HepG2 (cell line): ENCODE measurements at regions not wholly inside any gene's neighbourhood (a gene's known extent, or its start where the extent isn't known, plus 50 kb on each side); places are given as distances from the start of the nearest gene placed in this dataset.

ENCODE experiments used
- ATAC-seq: fragments of 200-7000 bp; cut with Tn5 transposase; 3 replicates; pipeline ENCODE4 v1.9.1; 2020; ENCODE audit warnings: mild to moderate bottlenecking, moderate library complexity
- BruUV-seq: library from RNA; stranded (reverse); fragments of 400-500 nt; replicated peaks from 2 replicates; lab custom pipeline; 2021; lab: Mats Ljungman, UMichigan
- CTCF ChIA-PET: fragments of 300-600 bp; formaldehyde crosslinking; extraction: SDS; loops from one replicate; lab custom pipeline; 2021; ENCODE audit warnings: low total read pairs, inconsistent platforms, low intra/inter-chr PET ratio; lab: Yijun Ruan, JAX
- POLR2A ChIA-PET: fragments of 350-600 bp; sonication (Branson Sonifier 250); formaldehyde crosslinking; loops from one replicate; lab custom pipeline; 2020; ENCODE audit warnings: antibody characterized with exemption, inconsistent platforms; lab: Yijun Ruan, JAX
- DNase-seq: peaks from one replicate; pipeline ENCODE4 v3.0.0-alpha.2; 2015; ENCODE audit warnings: low spot score
- FAIRE-seq: peaks from 3 replicates; lab custom pipeline; 2011; peaks lifted over from hg19 to GRCh38; lab: Jason Lieb, UNC
- H2AFZ ChIP-seq: one replicate; pipeline ENCODE4 v1.6.1; 2011; ENCODE audit warnings: low read length, inconsistent platforms
- H3K27ac ChIP-seq: fragments of 300-600 bp; 3 replicates; pipeline ENCODE4 v1.8.0; 2011; ENCODE audit warnings: mixed run types, mild to moderate bottlenecking, mixed read lengths, low read length, inconsistent platforms; ENCODE audit not compliant: insufficient read depth; ENCODE audit errors: extremely low read length
- H3K27me3 ChIP-seq, 2 experiments: fragments of 200-600 bp in 1 of 2; 2 replicates in 1 of 2; 3 replicates in 1 of 2; pipeline versions ENCODE4 v1.6.0 to v1.8.0; 2011; ENCODE audit warnings: low read length in 2 of 2, mild to moderate bottlenecking in 2 of 2, moderate library complexity in 2 of 2, inconsistent platforms in 1 of 2; ENCODE audit not compliant: insufficient read depth in 2 of 2, control insufficient read depth in 1 of 2
- H3K36me3 ChIP-seq, 2 experiments: fragments of 200-600 bp in 1 of 2; replicated peaks in 1 of 2; 2 replicates in 1 of 2; 3 replicates in 1 of 2; pipeline versions ENCODE4 v1.5.1 to v1.8.0; 2011; ENCODE audit warnings: low read length in 2 of 2, inconsistent platforms in 1 of 2; ENCODE audit not compliant: insufficient read depth in 2 of 2, control insufficient read depth in 1 of 2
- H3K4me1 ChIP-seq: 2 replicates; pipeline ENCODE4 v1.5.1; 2012; ENCODE audit warnings: low read length, inconsistent platforms; ENCODE audit not compliant: insufficient read depth
- H3K4me2 ChIP-seq: 2 replicates; pipeline ENCODE4 v1.6.0; 2011; ENCODE audit warnings: low read depth, low read length, inconsistent platforms
- H3K4me3 ChIP-seq, 3 experiments: fragments of 200-600 bp in 1 of 3; sonication (generic), shearing (Covaris generic) in 1 of 3; replicated peaks in 1 of 3; 2 replicates each; pipeline ENCODE4 v1.5.1; 2011 to 2016; ENCODE audit warnings: low read length in 3 of 3, inconsistent platforms in 2 of 3, low read depth in 2 of 3, mild to moderate bottlenecking in 2 of 3, control low read depth in 1 of 3, mixed read lengths in 1 of 3; ENCODE audit not compliant: insufficient read depth in 1 of 3
- H3K79me2 ChIP-seq: one replicate; pipeline ENCODE4 v1.6.1; 2011; ENCODE audit warnings: low read length, inconsistent platforms; ENCODE audit not compliant: insufficient read depth
- H3K9ac ChIP-seq: 2 replicates; pipeline ENCODE4 v1.6.0; 2011; ENCODE audit warnings: mild to moderate bottlenecking, low read depth, low read length, inconsistent platforms; ENCODE audit not compliant: insufficient read depth
- H3K9me3 ChIP-seq: 2 replicates; pipeline ENCODE4 v1.5.1; 2012; ENCODE audit warnings: mild to moderate bottlenecking, low read length
- H4K20me1 ChIP-seq: 2 replicates; pipeline ENCODE4 v1.6.0; 2011; ENCODE audit warnings: inconsistent platforms, mild to moderate bottlenecking, low read length, moderate library complexity; ENCODE audit not compliant: insufficient read depth
- ATF7 ChIP-seq, 2 experiments: fragments of 450-650 bp in 1 of 2; sonication (generic) in 1 of 2; formaldehyde crosslinking in 1 of 2; IDR thresholded peaks; 2 replicates each; pipeline versions ENCODE4 v1.4.0 to v1.6.1; 2016 to 2020; ENCODE audit warnings: antibody characterized with exemption in 1 of 2, mild to moderate bottlenecking in 1 of 2, missing genetic modification reagents in 1 of 2
- NFYC ChIP-seq: IDR thresholded peaks from 2 replicates; pipeline ENCODE4 v1.6.1; 2016; ENCODE audit warnings: missing genetic modification reagents, missing compliant biosample characterization
- RFXAP ChIP-seq: sonication (generic); formaldehyde crosslinking; IDR thresholded peaks from 2 replicates; pipeline ENCODE4 v1.4.0; 2020; ENCODE audit warnings: missing genetic modification reagents, borderline replicate concordance
- ZNF331 ChIP-seq: sonication (generic); formaldehyde crosslinking; IDR thresholded peaks from 2 replicates; pipeline ENCODE4 v1.4.0; 2020; ENCODE audit warnings: missing genetic modification reagents
- ZNF383 ChIP-seq: sonication (generic); formaldehyde crosslinking; IDR thresholded peaks from 2 replicates; pipeline ENCODE4 v1.4.0; 2020; ENCODE audit warnings: missing genetic modification reagents, mild to moderate bottlenecking, borderline replicate concordance
- WGBS: methylation state at CpG from one replicate; pipeline ENCODE4 v1.1.6; 2017; ENCODE audit warnings: low lambda C conversion rate; 5-methylcytosine and 5-hydroxymethylcytosine counted together
- in situ Hi-C: cut with HindIII; loops from 2 replicates; pipeline ENCODE4 v1.10.0; 2017; ENCODE audit warnings: low pct_unique_long_range_greater_than_20kb; ENCODE audit not compliant: extremely low pct_ligation_motif_present
- intact Hi-C: fragments of 100-400 bp; cut with micrococcal nuclease; formaldehyde crosslinking; loops from one replicate; pipeline ENCODE4 v1.10.0; 2022; ENCODE audit not compliant: unreplicated experiment
- TF ChIP-seq, protein P1 (sequence below): sonication (generic); formaldehyde crosslinking; IDR thresholded peaks from 2 replicates; pipeline ENCODE4 v1.8.1; 2023; ENCODE audit warnings: mild to moderate bottlenecking, moderate library complexity, missing genetic modification reagents
- TF ChIP-seq, protein P2 (sequence below): fragments of 450-650 bp; IDR thresholded peaks from 2 replicates; pipeline ENCODE4 v1.6.1; 2016
- TF ChIP-seq, protein P3 (sequence below): sonication (generic); formaldehyde crosslinking; IDR thresholded peaks from 2 replicates; pipeline ENCODE4 v1.5.1; 2020; ENCODE audit warnings: mild to moderate bottlenecking, moderate library complexity, missing genetic modification reagents
- TF ChIP-seq, protein P4 (sequence below): sonication (generic); formaldehyde crosslinking; IDR thresholded peaks from 2 replicates; pipeline ENCODE4 v1.4.0; 2020; ENCODE audit warnings: missing genetic modification reagents
- TF ChIP-seq, protein P5 (sequence below): sonication (generic); formaldehyde crosslinking; IDR thresholded peaks from 2 replicates; pipeline ENCODE4 v1.8.1; 2022; ENCODE audit warnings: low read depth, mild to moderate bottlenecking, missing genetic modification reagents

DNA sequence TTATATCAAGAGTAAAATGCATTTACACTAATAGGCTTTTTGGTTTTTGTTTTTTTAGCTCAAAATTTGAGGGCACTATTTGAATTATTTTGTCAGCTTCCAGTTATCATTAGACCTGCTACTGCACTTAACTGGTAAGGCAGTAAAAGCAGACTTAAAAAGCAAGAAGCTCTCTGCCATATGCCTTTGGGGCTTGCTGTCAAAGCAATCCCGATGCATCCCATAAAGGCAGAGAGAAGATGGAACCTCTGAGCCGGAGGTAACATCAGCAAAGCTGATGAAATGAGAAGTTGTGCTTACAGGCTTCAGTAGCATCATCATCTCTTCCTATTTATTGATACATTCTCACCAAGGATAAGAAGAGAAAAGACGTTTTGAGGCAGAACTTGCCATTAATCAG, 1414.3 kb upstream of the CDH6 start (continued):
- TF ChIP-seq NFYC (CRISPR knock-in tag) (no peak), ZNF331 (CRISPR knock-in tag) (no peak), RFXAP (CRISPR knock-in tag) (no peak)
- TF ChIP-seq, protein P1, sequence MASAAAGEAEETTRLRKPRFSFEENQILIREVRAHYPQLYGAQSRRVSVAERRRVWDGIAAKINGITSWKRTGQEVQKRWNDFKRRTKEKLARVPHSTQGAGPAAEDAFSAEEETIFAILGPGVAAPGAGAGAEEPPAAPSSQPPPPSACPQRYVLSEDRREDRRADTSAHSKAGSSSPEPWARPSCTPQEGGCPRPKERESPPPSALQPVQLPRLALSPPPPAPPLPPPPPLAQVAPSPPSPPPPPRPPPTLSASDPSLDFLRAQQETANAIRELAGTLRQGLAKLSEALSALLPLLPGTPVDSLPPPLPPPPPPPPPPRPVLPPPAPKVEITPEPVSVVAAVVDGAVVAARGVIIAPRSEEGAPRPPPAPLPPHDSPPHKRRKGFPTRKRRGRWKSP (CRISPR knock-in tag): no peak
- TF ChIP-seq, protein P2, sequence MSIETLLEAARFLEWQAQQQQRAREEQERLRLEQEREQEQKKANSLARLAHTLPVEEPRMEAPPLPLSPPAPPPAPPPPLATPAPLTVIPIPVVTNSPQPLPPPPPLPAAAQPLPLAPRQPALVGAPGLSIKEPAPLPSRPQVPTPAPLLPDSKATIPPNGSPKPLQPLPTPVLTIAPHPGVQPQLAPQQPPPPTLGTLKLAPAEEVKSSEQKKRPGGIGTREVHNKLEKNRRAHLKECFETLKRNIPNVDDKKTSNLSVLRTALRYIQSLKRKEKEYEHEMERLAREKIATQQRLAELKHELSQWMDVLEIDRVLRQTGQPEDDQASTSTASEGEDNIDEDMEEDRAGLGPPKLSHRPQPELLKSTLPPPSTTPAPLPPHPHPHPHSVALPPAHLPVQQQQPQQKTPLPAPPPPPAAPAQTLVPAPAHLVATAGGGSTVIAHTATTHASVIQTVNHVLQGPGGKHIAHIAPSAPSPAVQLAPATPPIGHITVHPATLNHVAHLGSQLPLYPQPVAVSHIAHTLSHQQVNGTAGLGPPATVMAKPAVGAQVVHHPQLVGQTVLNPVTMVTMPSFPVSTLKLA: no peak
- TF ChIP-seq, protein P3, sequence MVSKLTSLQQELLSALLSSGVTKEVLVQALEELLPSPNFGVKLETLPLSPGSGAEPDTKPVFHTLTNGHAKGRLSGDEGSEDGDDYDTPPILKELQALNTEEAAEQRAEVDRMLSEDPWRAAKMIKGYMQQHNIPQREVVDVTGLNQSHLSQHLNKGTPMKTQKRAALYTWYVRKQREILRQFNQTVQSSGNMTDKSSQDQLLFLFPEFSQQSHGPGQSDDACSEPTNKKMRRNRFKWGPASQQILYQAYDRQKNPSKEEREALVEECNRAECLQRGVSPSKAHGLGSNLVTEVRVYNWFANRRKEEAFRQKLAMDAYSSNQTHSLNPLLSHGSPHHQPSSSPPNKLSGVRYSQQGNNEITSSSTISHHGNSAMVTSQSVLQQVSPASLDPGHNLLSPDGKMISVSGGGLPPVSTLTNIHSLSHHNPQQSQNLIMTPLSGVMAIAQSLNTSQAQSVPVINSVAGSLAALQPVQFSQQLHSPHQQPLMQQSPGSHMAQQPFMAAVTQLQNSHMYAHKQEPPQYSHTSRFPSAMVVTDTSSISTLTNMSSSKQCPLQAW (CRISPR knock-in tag): no peak
- TF ChIP-seq, protein P4, sequence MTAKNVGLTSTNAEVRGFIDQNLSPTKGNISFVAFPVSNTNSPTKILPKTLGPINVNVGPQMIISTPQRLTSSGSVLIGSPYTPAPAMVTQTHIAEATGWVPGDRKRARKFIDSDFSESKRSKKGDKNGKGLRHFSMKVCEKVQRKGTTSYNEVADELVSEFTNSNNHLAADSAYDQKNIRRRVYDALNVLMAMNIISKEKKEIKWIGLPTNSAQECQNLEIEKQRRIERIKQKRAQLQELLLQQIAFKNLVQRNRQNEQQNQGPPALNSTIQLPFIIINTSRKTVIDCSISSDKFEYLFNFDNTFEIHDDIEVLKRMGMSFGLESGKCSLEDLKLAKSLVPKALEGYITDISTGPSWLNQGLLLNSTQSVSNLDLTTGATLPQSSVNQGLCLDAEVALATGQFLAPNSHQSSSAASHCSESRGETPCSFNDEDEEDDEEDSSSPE (CRISPR knock-in tag): no peak

DNA sequence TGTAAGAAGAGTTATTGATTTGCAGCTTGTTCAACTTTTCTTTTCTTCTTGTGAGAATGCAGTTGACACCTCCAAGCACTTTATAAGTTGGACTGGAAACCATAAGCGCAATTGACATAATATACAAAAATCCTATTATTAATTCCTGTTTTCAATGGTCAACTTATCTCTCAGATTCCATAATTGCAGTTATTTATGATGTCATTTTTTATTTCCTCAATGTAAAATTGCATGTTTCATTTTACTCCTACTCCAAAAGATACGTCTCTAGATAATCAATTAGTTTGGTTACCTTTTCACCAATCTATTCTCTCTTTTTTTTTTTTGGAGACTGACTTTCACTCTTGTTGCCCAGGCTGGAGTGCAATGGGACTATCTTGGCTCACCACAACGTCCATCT, 1416.1 kb upstream of the CDH6 start:
- Histone ChIP-seq H3K4me1 (peaks cover 24% of the 10 kb centered on the region), H3K79me2 (no peaks in the 10 kb centered on the region), H3K9ac (no peak overlapping the region), H3K27ac (no peak overlapping the region), H3K27me3 (no peaks in the 10 kb centered on the region), H4K20me1 (no peaks in the 10 kb centered on the region), H3K4me2 (no peak overlapping the region), H2AFZ (no peak overlapping the region), H3K36me3 (no peaks in the 10 kb centered on the region), H3K4me3 (no peak overlapping the region), H3K9me3 (no peaks in the 10 kb centered on the region)
- ATAC-seq (no peak), FAIRE-seq (no peak), DNase-seq (no peak)
- in situ Hi-C loops: no loop called here
- POLR2A ChIA-PET: no interaction called here
- WGBS: 69% methylated on average over 3 of the region's 3 CpGs
- intact Hi-C loops: no loop called here
- CTCF ChIA-PET: no interaction called here
- BruUV-seq: no TSS peak
- TF ChIP-seq, protein P5, sequence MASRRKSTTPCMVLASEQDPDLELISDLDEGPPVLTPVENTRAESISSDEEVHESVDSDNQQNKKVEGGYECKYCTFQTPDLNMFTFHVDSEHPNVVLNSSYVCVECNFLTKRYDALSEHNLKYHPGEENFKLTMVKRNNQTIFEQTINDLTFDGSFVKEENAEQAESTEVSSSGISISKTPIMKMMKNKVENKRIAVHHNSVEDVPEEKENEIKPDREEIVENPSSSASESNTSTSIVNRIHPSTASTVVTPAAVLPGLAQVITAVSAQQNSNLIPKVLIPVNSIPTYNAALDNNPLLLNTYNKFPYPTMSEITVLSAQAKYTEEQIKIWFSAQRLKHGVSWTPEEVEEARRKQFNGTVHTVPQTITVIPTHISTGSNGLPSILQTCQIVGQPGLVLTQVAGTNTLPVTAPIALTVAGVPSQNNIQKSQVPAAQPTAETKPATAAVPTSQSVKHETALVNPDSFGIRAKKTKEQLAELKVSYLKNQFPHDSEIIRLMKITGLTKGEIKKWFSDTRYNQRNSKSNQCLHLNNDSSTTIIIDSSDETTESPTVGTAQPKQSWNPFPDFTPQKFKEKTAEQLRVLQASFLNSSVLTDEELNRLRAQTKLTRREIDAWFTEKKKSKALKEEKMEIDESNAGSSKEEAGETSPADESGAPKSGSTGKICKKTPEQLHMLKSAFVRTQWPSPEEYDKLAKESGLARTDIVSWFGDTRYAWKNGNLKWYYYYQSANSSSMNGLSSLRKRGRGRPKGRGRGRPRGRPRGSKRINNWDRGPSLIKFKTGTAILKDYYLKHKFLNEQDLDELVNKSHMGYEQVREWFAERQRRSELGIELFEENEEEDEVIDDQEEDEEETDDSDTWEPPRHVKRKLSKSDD (CRISPR knock-in tag): no peak
- TF ChIP-seq ATF7 (IDR thresholded peaks at IDR 0.05) (peak; percentile 80), ATF7 (CRISPR knock-in tag; IDR thresholded peaks at IDR 0.05) (no peak), ZNF383 (CRISPR knock-in tag) (no peak)
